Stromal cell of bone marrow (primary cell): ENCODE measurements at regions not wholly inside any gene's neighbourhood (a gene's known extent, or its start where the extent isn't known, plus 50 kb on each side); places are given as distances from the start of the nearest gene placed in this dataset.
A peak's percentile ranks its signal among the peaks of the same experiment; 100 is the strongest.

Experiments
- DNase-seq: peaks from one replicate; pipeline ENCODE4 v3.0.0-alpha.2; 2012; ENCODE audit warnings: low read depth

DNA sequence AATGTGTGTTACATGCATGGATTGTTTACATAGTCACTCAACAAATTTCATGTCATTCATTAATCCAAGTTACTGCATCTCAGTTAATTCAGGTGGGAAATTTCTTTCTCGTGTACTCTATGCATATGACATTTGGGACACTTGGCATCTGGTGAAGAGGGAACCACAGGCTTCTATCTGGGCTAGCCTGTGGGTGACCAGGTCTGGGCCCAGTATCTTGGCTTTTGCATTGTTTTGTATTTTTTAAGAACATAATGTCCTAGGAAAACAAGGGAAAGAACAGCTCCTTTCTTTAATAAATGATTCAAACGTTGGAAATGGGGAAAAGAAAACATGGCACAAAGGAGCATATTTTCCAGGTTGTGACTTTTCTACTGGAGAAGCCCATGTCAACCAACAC, 331.1 kb downstream of the WDR11 start:
- DNase-seq: no peak

DNA sequence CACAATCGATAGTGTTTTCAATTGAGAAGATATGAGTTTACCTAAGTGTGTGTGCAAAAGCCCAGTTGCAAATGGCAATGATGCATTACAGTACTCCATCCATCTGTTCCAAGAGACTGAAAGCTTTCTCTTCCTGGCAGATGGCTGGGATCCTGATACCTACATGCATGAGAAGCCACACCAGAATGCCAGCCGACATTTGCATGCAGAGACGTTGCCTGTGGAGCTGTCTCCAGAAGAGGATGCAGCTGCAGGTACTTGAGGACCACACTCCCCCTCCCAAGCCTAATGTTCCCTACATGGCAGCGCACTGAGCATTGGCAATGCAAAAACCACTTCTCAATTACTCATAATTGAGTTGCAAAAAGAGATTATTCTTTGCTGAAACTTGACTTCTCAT, 332.1 kb downstream of the WDR11 start:
- DNase-seq: no peak

GRCh38 chr10:121183707-121184106, 332.5 kb downstream of the WDR11 start:
- DNase-seq: no peak

DNA sequence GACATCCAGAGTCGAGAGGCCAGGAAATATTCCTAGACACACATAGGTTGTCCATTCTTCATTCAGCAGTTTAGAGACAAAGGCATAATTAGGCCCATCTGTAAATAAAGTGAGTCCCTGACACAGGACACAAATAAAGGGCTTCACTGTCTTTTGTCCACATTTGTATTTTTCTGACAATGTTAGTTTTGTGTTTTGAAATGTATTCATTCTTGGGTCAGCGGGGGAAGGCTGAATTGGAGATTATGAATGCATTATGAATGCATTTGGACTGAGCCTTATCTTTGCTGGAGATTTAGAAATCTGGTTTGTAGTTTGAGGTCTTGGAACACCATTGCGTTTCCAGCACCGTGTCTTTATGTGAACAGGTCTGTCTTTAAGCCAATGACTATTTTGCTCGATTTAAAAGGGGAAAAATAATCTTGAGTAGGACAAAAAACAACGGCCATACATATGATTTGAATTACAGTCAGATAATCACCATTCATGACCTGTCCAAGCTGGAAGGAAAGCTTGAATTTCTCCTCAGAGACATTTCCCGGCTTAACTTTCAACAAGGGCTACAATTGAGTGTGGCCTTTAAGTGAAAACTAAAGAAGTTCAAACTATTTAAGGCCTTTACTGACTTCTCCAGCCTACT, 334.8 kb downstream of the WDR11 start:
- DNase-seq: no peak

- DNase-seq: no peak
These were observed 336.2 kb downstream of the WDR11 start for GRCh38 chr10:121187391-121187790.

- peak; percentile 27 for DNase-seq
These were observed 336.8 kb downstream of the WDR11 start for GRCh38 chr10:121188005-121188404.

DNA sequence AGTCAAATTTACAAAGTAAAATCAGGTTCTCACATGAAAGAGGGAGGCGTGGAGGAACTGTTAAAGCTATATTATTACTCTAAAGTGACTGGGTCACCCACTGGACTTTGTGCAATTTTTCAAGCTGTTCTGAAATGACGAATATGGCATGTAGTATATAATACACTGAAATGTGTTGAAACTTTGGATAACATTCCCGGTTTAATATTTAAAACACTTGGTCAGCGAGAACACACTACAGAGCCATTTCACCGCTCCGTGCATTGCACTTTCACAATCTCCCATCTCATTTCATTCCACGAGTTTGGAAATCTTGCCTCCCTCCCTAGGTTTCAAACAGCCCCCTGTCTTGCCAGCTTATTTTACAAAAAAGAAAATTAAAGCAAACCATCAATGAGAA, 337.9 kb downstream of the WDR11 start:
- no peak for DNase-seq

DNA sequence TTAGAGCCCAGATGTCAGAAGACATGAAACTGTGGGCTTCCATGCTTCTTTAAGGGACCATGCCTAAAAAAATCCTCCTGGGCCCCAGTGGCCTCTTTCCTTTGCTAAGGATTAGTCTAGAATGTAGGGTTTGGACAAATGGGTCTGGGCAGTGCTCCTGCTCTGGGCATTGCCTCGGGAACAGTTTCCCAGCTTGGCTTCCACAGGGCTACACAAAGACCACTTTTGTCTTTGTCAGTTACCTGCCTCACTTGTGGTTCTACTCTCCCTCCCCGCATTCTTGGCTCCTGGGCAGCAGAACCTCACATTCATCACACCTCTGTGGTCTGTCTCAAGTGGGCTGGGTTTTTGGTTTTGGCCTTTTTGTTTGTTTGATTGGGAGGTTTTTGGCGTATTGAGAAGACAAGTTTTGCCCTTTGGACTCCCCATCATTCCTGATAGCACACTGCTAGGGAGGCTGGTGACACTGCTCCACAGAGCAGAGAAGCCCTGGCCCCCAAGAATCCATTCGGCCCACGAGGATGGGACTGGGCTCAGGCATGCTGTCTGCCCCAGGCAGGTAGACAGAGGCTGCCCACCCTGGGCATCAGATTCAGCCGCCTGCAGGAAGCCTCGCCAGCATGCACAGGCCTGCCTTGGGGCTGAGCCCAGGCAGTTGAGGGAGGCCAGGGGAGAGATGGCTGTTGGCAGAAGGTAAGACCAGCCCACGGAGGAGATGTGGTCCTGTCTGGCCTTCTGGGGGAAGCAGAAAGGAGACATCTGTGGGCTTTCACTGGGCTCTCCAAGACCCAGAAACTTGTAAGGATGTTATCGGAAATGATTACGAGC, 343.7 kb downstream of the WDR11 start:
- no peak for DNase-seq

DNA sequence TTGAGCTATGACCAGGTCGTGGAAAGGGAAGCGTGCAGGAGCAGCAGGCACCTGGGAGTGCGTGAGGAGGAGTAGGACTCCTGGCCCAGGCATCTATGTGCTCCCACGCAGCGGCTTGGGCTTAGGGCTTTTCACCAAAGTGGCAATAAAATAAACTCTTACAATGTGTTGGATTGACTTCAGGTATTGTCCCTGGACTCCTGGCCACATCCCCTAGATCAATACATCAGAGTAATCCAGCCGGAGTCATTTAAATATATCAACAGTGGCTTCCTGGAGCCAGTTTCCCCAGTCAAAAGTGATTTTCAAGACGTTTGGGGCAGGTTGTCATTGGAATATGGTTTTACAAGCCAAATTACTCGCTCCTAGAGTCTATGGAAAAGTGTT, 344.4 kb downstream of the WDR11 start:
- no peak for DNase-seq

DNA sequence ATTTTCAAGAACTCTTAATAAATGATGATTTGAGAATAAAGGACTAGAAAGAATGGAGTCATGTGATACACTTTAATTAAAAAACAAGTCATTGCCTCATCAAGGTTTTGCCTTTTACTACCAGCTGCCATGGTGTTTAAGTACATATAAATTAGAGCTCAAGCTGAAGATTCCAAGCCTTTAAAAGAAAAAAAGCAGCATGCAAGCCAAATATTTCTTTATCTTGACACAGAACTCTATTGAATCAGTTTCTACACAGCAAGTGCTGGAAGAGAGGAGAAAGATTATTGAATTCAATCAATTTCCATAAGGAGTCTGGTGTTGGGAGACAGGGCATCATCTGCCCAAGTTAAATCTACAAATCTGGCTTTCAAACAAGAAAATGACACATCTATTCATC, 347.9 kb downstream of the WDR11 start:
- no peak for DNase-seq

DNA sequence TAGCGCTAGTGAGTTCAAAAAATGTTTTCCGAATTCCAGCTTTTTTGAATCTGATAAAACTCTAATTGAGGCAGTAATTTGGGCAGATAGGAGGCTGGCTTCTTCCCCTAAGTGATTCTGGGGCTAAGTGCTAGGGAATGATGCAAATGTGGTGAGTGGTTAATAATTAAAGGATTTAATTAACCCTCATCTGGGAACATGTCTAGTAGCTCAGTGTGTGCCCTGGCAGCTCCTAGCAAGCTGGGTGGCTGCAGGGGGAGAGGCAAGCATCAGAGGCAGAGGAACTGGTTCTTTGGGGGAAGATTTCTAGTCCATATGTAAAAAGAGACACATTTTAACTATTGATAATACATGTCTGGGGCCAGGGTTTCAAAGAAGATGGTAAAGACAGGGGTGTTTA, 354.5 kb downstream of the WDR11 start:
- no peak for DNase-seq

DNA sequence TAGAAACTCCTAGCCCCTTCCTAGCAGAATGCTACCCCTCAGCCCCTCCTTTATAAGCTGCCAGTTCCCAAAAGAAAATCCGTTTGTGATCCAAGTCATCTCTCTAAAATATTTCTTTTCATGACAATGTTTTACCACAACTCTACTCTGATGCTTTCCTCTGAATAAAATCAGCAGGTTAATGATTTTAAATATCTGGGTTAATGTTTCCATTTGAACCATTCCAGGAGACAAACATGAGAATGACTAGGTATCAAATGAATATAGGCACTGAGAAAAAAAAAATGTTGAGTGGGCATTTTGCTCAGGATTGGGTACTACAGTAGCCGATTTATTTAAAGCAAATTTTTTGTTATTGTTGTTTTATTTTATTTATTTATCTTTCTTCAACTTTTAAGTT, 360.3 kb downstream of the WDR11 start:
- DNase-seq: no peak

GRCh38 chr10:121213437-121213836, 362.3 kb downstream of the WDR11 start:
- DNase-seq: no peak

- DNase-seq: no peak
These were observed 365.1 kb downstream of the WDR11 start for GRCh38 chr10:121216295-121216694.

- DNase-seq: peak; percentile 5
These were observed 365.6 kb downstream of the WDR11 start for GRCh38 chr10:121216721-121217181.

- no peak for DNase-seq
These were observed 366.2 kb downstream of the WDR11 start for GRCh38 chr10:121217331-121217730.

DNA sequence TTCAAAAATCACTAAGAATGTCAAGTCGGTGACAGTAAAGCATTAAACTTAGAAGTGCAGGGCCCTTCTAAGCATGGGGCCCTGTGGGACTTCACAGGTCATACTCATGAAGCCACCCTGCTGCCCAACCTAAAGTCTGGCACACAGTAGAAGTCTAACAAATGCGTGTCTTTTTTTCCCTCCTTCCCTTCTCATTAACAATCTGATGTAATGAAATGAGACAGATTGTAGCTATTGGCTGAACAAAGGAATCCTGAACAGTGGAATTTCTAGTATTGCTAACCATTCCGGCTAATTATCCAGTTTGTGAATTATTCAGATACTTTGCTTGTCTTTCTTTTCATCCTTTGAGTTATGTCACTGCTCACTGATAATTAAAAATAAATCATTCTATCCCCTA, 369.9 kb downstream of the WDR11 start:
- DNase-seq: no peak

GRCh38 chr10:121221991-121222390, 370.8 kb downstream of the WDR11 start:
- no peak for DNase-seq

- DNase-seq: no peak
These were observed 371.7 kb downstream of the WDR11 start for GRCh38 chr10:121222842-121223241.

- no peak for DNase-seq
These were observed 367.2 kb downstream of the FGFR2 start for GRCh38 chr10:121231079-121231478.

DNA sequence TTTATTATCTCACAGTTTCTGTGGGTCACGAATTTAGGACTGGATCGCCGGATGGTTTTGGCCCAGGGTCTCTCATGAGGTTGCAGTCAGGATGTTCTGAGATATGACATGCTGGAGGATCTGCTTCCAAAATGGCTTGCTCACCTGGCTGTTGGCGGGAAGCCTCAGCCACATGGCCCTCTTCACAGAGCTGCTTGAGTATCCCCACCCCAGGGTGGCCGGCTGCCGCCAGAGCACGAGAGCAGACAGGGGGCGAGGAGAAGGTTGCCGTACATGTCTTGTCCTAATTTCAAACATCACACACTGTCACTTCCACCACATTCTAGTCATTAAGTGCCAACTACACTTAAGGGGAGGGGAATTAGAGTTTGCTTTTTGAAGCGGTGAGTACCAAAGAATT, 365.8 kb downstream of the FGFR2 start:
- DNase-seq: no peak

DNA sequence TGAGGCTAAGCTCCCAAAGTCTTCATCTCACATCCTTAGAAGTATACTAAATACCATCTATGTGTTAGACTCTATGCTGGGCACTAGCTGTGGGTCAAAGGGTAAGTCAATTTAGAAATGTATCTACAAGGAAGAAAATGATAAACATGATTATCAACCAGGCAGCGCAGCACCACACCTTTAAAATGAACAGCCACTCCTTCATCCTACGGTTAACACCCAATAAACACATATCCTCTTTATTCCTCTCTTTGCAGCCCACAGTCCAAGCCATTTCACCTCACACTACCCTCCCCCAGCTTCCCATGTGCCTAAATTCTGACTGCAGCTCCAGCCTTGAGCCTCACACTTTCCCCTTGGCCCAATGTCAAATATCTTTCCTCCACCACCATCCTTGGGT, 362.6 kb downstream of the FGFR2 start:
- no peak for DNase-seq

- DNase-seq: no peak
These were observed 361.6 kb downstream of the FGFR2 start for GRCh38 chr10:121236621-121237020.

DNA sequence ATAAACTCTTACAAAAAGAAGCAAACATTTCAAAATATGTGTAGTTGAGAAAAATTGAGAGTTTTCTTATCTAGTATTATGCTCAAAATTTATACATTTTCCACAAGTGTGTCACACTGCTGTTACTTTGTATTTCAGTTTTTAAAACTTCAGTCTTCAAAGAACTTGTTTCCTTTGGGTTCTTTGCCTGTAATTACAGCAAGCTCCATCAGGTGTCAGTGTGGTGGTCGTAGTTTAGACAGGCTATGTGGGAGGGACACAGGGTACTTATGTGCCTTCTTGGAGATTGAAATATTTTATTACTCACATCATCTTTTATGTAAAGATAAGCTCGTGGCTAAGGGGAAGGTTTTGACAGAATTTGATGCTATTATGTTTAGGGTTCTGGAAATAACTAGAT, 360.5 kb downstream of the FGFR2 start:
- DNase-seq: no peak
